Fibroblast of mammary gland (primary cell): ENCODE measurements at regions not wholly inside any gene's neighbourhood (a gene's known extent, or its start where the extent isn't known, plus 50 kb on each side); places are given as distances from the start of the nearest gene placed in this dataset.
A peak's percentile ranks its signal among the peaks of the same experiment; 100 is the strongest.
"Not testable (repeated sequence)": the region's sequence is repeated elsewhere in the genome, so short reads cannot be mapped to it uniquely, and the experiment has no call there.

Experiments used
- DNase-seq: peaks from one replicate; pipeline ENCODE4 v3.0.0-alpha.2; 2010; ENCODE audit warnings: low read depth
- H3K4me3 ChIP-seq: 2 replicates; pipeline ENCODE4 v1.5.1; 2011; ENCODE audit warnings: low read depth, mild to moderate bottlenecking, low read length, moderate library complexity; ENCODE audit not compliant: control insufficient read depth
- CTCF ChIP-seq: conservative IDR thresholded peaks from 2 replicates; pipeline ENCODE4 v1.5.1; 2011; ENCODE audit warnings: low read depth, low read length, inconsistent platforms; ENCODE audit not compliant: control insufficient read depth, insufficient read depth

GRCh38 chr16:9630985-9631384, 539.5 kb downstream of the HAPSTR1 start:
- TF ChIP-seq CTCF = no peak
- DNase-seq = no peak

GRCh38 chr16:9633844-9634243, 542.4 kb downstream of the HAPSTR1 start:
- H3K4me3 ChIP-seq = no peak overlapping the region
- DNase-seq = no peak
- TF ChIP-seq CTCF = no peak

More at GRCh38 chr16:9630985-9631384, 539.5 kb downstream of the HAPSTR1 start:
- H3K4me3 ChIP-seq = no peak overlapping the region

- not testable (repeated sequence) for DNase-seq, H3K4me3 ChIP-seq
Measured at GRCh38 chr16:9635150-9635720, 543.8 kb downstream of the HAPSTR1 start.

GRCh38 chr16:9644258-9644657, 538.0 kb downstream of the GRIN2A start:
- no peak for DNase-seq
- H3K4me3 ChIP-seq = no peak overlapping the region
- TF ChIP-seq CTCF = no peak

- no peak for DNase-seq
- TF ChIP-seq CTCF = no peak
- no peak overlapping the region for H3K4me3 ChIP-seq
Measured at GRCh38 chr16:9645911-9646310, 536.3 kb downstream of the GRIN2A start.

GRCh38 chr16:9647981-9648701, 534.1 kb downstream of the GRIN2A start:
- DNase-seq = peak; percentile 36
- TF ChIP-seq CTCF = peak; percentile 77

GRCh38 chr16:9650284-9650683, 531.9 kb downstream of the GRIN2A start:
- TF ChIP-seq CTCF = no peak
- no peak overlapping the region for H3K4me3 ChIP-seq
- DNase-seq = no peak

More at GRCh38 chr16:9647981-9648701, 534.1 kb downstream of the GRIN2A start:
- H3K4me3 ChIP-seq = no peak overlapping the region
